BLaER1 (cell line): ENCODE measurements at regions not wholly inside any gene's neighbourhood (a gene's known extent, or its start where the extent isn't known, plus 50 kb on each side); places are given as distances from the start of the nearest gene placed in this dataset.

Source experiments
- H3K27ac ChIP-seq: shearing (Covaris generic); formaldehyde crosslinking; 2 replicates; pipeline ENCODE4 v1.8.1; 2022
- H3K27me3 ChIP-seq: shearing (Covaris generic); formaldehyde crosslinking; 2 replicates; pipeline ENCODE4 v1.8.1; 2022
- H3K36me3 ChIP-seq: shearing (Covaris generic); formaldehyde crosslinking; 2 replicates; pipeline ENCODE4 v1.8.1; 2022
- H3K4me1 ChIP-seq: shearing (Covaris generic); formaldehyde crosslinking; 2 replicates; pipeline ENCODE4 v1.8.1; 2022
- H3K4me2 ChIP-seq: shearing (Covaris generic); formaldehyde crosslinking; 2 replicates; pipeline ENCODE4 v1.8.1; 2022
- H3K4me3 ChIP-seq: shearing (Covaris generic); formaldehyde crosslinking; 2 replicates; pipeline ENCODE4 v1.8.1; 2022
- H3K9ac ChIP-seq: shearing (Covaris generic); formaldehyde crosslinking; 2 replicates; pipeline ENCODE4 v1.8.1; 2022
- H3K9me3 ChIP-seq: shearing (Covaris generic); formaldehyde crosslinking; 2 replicates; pipeline ENCODE4 v1.8.1; 2022
- H4K20me1 ChIP-seq: shearing (Covaris generic); formaldehyde crosslinking; 2 replicates; pipeline ENCODE4 v1.8.1; 2022
- Cebpa-rat ChIP-seq: shearing (Covaris generic); IDR thresholded peaks from 2 replicates; pipeline ENCODE4 v1.8.1; 2022

DNA sequence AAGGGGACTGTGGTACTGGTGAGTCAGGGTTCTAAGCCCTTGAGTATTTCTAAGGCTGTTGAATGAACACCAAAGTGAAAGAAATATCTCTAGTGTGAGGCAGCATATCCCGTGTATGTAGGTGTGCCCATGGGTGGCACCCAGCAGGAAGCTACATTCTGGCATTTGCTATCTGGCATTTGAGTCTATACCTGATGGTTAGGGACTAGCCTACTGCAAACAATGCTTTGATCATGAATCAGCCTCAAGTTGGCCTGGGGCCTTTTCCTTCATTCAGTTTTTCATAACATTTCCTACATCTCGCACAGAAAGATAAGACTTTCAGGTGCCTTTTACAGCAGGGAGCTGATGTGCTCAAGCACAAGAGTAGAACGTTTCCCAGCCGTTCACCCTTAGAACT, 85.7 kb upstream of the E2F7 start:
- H3K9ac ChIP-seq: no peak overlapping the region
- peaks cover 6% of the 10 kb centered on the region; the same call in 1 of the 2 replicates for H3K4me1 ChIP-seq
- no peaks in the 10 kb centered on the region for H3K9me3 ChIP-seq
- no peak overlapping the region for H3K4me2 ChIP-seq
- H3K36me3 ChIP-seq: no peaks in the 10 kb centered on the region
- no peak for TF ChIP-seq Cebpa-rat
- no peaks in the 10 kb centered on the region for H3K27me3 ChIP-seq
- H3K4me3 ChIP-seq: no peak overlapping the region
- no peaks in the 10 kb centered on the region for H4K20me1 ChIP-seq
- no peak overlapping the region for H3K27ac ChIP-seq

DNA sequence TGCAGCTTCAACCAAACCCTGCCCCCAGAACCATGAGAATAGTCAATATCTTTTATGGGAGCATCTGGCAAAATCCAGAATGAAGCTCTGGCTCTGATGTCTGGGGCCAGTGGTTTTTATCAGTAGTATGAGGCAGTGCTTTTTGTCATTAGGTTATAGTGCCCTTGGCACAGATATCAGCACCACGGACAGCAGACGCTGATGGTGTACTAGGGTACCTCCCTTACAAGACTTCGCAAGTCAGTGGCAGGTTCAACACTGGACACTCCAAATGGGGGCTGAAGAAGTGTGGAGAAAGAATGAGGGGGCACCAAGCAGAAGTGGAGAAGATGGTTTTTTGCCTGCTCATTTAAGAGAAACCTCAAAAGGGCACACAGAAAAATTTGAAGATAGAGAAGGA, 68.2 kb upstream of the E2F7 start:
- Histone ChIP-seq H3K4me2 (no peak overlapping the region), H3K4me1 (no peaks in the 10 kb centered on the region)

DNA sequence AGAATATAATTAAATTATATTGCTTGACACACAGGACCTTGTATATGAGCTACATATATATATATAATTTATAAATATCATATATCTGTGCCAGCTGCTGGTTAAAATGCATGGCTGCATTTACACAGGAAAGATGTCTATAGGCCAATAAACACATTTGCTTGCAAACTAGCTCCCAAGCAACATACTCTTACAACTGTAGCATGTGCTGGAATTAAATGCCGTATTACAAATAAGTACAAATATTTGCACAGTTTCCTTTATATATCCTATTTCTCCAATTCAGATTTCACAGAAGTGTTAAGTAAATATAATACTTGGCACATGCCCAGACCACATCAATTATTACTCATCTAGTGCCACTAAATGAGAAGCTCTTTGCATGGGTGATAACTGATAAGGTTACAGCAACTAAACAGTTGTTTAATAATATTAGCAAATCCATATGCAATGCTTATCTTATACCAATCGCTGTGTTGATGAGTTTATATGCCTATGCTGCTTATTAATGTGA, 66.7 kb upstream of the E2F7 start:
- Histone ChIP-seq H3K9me3 (no peaks in the 10 kb centered on the region), H3K4me3 (no peak overlapping the region), H4K20me1 (no peaks in the 10 kb centered on the region), H3K4me2 (no peak overlapping the region), H3K27me3 (no peaks in the 10 kb centered on the region), H3K27ac (no peak overlapping the region), H3K36me3 (no peaks in the 10 kb centered on the region), H3K9ac (no peak overlapping the region), H3K4me1 (no peaks in the 10 kb centered on the region)
- TF ChIP-seq Cebpa-rat: no peak

More for the DNA sequence above, 68.2 kb upstream of the E2F7 start:
- H3K9me3 ChIP-seq: no peaks in the 10 kb centered on the region
- H3K36me3 ChIP-seq: no peaks in the 10 kb centered on the region
- no peak overlapping the region for H3K4me3 ChIP-seq
- H4K20me1 ChIP-seq: no peaks in the 10 kb centered on the region
- no peak for TF ChIP-seq Cebpa-rat
- H3K27ac ChIP-seq: no peak overlapping the region
- no peaks in the 10 kb centered on the region for H3K27me3 ChIP-seq
- no peak overlapping the region for H3K9ac ChIP-seq

DNA sequence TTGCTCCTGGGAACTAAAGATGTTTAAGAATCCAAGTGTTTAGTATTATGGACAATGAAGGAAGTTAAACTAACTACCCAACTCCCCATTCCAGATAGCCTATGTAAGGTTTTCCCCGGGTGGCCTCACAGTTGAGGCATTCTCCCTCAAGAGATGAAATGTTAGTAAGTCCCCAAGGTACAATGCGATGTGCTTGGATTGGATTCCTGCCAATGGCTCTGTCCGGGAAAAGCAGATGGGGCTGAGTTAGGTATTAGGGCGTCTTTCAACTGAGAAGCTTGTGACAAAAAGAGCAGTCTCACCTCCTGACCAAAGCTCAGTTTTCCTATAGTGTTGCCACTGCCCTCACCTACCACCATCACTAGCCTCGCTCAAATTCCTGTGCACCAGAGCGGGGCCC, 64.8 kb upstream of the E2F7 start:
- no peaks in the 10 kb centered on the region for H3K9me3 ChIP-seq
- no peaks in the 10 kb centered on the region for H3K36me3 ChIP-seq
- no peak overlapping the region for H3K27ac ChIP-seq
- no peak overlapping the region for H3K4me3 ChIP-seq
- TF ChIP-seq Cebpa-rat: no peak
- H3K4me1 ChIP-seq: no peaks in the 10 kb centered on the region
- H4K20me1 ChIP-seq: no peaks in the 10 kb centered on the region
- no peaks in the 10 kb centered on the region for H3K27me3 ChIP-seq
- H3K9ac ChIP-seq: no peak overlapping the region
- H3K4me2 ChIP-seq: no peak overlapping the region

DNA sequence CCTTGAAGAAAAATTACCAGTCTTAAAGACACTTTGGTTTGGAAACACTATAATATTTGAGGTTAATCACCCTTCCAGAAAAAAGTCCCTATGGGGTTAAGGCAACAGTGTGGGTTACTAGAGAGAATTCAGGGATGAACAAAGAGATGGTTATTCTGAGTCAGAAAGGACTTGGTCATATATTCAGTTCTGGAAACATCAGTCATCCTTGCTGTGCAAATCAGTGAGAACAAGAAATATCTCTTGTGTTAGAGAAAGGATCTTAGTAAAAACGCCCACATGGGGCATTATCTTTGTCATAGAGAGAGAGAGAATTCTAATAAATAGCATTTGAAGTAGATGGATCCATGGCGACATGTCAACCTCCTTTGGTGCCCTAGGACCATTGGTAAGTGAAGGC, 59.4 kb upstream of the E2F7 start:
- Histone ChIP-seq H3K4me3 (no peak overlapping the region), H3K36me3 (no peaks in the 10 kb centered on the region), H3K4me1 (no peaks in the 10 kb centered on the region), H3K27ac (no peak overlapping the region), H3K4me2 (no peak overlapping the region), H3K9me3 (no peaks in the 10 kb centered on the region), H4K20me1 (no peaks in the 10 kb centered on the region), H3K27me3 (no peaks in the 10 kb centered on the region), H3K9ac (no peak overlapping the region)
- TF ChIP-seq Cebpa-rat: no peak

DNA sequence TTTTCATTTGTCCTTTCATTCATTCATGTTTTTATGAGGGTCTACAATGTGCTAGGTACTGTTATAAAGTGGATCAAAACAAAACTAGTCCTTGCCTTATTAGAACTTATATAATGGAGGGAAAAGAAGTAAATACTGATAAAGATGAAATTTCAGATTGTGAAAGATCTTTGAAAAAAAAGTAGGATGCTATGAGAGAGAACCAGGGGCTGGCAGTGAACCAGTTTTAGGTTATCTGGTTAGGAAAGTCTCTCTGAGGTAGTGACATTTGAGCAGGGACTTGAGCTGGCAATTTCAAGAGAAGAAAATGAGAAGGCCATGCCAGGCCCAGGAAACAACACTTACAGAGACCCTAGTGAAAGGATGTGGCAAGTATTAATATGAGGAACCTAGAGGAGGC, 57.3 kb upstream of the E2F7 start:
- Histone ChIP-seq H3K27me3 (no peaks in the 10 kb centered on the region), H3K36me3 (no peaks in the 10 kb centered on the region), H3K27ac (no peak overlapping the region), H3K4me2 (no peak overlapping the region), H3K4me1 (no peaks in the 10 kb centered on the region), H3K9me3 (no peaks in the 10 kb centered on the region), H3K4me3 (no peak overlapping the region), H3K9ac (no peak overlapping the region), H4K20me1 (no peaks in the 10 kb centered on the region)
- TF ChIP-seq Cebpa-rat: no peak

DNA sequence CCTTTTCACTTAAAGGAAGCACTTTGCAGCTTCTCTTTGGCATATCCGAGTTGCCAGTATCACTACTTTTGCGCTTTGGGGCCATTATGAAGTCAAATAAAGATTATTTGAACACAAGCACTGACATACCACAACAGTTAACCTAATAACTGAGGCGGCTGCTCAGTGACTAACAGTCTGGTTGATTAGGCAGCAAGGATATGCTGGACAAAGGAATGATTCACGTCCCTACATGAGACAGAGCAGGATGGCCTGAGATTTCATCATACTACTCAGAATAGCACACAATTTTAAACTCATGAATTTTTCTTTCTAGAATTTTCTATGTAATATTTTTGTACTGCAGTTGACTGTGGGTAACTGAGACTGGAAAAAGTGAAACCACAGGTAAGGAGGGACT, 56.9 kb upstream of the E2F7 start:
- no peak overlapping the region for H3K9ac ChIP-seq
- H3K27ac ChIP-seq: no peak overlapping the region
- H3K9me3 ChIP-seq: no peaks in the 10 kb centered on the region
- no peaks in the 10 kb centered on the region for H3K4me1 ChIP-seq
- TF ChIP-seq Cebpa-rat: no peak
- no peak overlapping the region for H3K4me3 ChIP-seq
- H3K27me3 ChIP-seq: no peaks in the 10 kb centered on the region
- H3K36me3 ChIP-seq: no peaks in the 10 kb centered on the region
- no peak overlapping the region for H3K4me2 ChIP-seq
- H4K20me1 ChIP-seq: no peaks in the 10 kb centered on the region

DNA sequence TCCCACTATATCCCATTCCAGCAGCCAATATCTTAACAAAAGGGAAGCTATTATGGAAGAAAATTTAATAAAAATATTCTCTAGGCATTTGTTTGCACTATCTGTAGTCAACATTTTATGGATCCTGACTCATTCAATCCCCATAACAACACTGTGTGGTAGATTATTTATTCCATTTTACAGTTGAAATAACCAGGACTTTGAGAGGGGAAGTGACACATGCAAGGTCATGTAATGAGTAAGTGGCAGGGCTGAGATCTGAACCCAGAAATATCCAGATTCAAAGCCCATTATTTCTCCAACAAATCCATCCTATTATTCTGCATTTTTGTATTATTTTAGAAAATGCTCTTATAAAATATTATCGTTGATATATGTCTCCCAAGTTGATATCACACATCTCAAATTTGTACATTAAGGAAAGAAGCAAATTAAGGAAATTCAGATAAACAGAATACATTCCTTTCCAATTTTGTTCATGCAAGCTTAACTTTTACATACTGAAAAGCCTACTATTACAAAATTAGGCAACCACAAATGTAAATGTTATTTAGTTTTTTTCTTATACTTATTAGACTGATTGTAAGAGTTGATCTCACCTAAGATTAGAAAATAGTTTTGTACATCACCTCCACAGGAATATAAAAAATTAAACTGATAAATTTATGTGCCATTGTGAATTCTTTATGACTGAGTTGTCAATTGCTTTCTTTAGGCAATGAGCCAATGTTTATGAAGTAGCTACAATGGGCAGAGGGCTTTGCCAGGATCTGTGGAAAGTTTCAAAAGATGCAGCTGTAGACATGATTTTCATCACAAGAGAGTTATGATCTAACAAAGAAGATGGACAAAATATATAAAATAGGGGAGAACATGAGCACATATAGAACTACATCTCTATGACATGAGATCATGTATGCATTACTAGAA, 55.1 kb upstream of the E2F7 start:
- Histone ChIP-seq H3K4me3 (no peak overlapping the region), H4K20me1 (no peaks in the 10 kb centered on the region), H3K9me3 (no peaks in the 10 kb centered on the region), H3K4me2 (no peak overlapping the region), H3K27me3 (no peaks in the 10 kb centered on the region), H3K9ac (no peak overlapping the region), H3K36me3 (no peaks in the 10 kb centered on the region), H3K27ac (no peak overlapping the region), H3K4me1 (no peaks in the 10 kb centered on the region)
- TF ChIP-seq Cebpa-rat: no peak

DNA sequence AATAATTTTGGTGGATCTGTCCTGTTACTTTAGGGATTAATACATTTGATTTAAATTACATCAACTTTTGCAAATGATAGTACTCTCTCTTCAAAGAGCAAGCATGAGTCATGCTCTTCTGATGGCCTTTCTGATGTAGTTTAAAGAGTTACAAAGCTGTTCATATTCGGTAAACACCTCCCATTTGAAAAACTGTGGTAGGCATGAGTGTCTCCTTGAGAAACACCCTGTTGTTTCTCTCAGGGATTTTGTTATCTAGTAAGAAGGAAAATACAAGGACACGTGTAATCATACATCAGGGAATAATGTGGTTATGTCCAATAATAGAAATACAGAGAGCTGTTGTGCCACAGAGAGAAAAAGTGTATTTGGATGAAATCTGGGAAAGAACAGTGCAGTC, 53.3 kb upstream of the E2F7 start:
- no peak for TF ChIP-seq Cebpa-rat
- Histone ChIP-seq H3K9ac (no peak overlapping the region), H4K20me1 (no peaks in the 10 kb centered on the region), H3K4me2 (no peak overlapping the region), H3K27ac (no peak overlapping the region), H3K9me3 (no peaks in the 10 kb centered on the region), H3K4me3 (no peak overlapping the region), H3K36me3 (no peaks in the 10 kb centered on the region), H3K27me3 (no peaks in the 10 kb centered on the region), H3K4me1 (no peaks in the 10 kb centered on the region)

DNA sequence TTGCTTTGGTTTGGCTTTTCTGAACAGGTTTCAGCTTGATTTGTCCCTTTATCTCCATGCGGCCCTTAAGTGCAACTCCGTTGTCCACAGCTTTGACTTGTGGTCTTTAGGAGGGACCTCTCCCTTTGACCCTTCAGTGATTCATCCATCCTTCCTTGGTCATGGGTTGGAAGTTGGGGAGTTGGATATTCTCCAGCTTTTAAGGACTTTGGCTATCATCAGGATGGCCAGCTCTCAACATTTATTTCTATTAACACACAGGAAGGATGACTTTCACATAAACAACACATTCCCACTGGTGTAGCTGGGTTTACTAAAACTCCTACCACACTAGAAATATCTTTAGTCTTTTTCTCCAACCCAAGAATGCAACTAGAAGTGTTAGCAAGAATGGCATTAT, 50.9 kb upstream of the E2F7 start:
- TF ChIP-seq Cebpa-rat: no peak
- Histone ChIP-seq H3K36me3 (no peaks in the 10 kb centered on the region), H4K20me1 (no peaks in the 10 kb centered on the region), H3K4me3 (no peak overlapping the region), H3K4me2 (no peak overlapping the region), H3K27me3 (no peaks in the 10 kb centered on the region), H3K27ac (no peak overlapping the region), H3K9me3 (peaks cover 7% of the 10 kb centered on the region), H3K4me1 (no peaks in the 10 kb centered on the region), H3K9ac (no peak overlapping the region)
